Activated CD8-positive, alpha-beta memory T cell treated with anti-CD3 and anti-CD28 coated beads, Interleukin-2, amount 50 U/mL, for 1 hour (primary cell): ENCODE measurements at regions not wholly inside any gene's neighbourhood (a gene's known extent, or its start where the extent isn't known, plus 50 kb on each side); places are given as distances from the start of the nearest gene placed in this dataset.

Experiments used
- DNase-seq: peaks from one replicate; pipeline ENCODE4 v3.0.0-alpha.2; 2020; ENCODE audit errors: extremely low read depth

DNA sequence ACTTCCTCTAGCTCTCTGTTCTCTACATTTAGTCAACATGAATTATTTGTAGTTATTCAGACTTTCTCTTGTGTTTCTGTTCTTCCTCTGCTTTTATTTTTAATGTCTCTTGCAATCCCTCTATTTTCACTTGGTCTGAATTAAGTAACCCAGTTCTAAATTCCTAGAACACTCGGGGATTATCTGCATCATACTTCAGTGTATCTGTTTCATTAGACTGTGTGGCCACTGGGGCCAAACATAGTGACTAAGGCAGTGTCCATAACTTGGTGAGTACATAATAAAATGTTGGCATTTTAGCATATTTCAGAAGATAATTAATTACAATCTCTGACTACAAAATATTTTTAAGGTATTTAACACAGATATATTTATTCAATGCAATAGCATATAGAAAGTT is 1087.2 kb upstream of the B3GALT2 start:
- DNase-seq: no peak

DNA sequence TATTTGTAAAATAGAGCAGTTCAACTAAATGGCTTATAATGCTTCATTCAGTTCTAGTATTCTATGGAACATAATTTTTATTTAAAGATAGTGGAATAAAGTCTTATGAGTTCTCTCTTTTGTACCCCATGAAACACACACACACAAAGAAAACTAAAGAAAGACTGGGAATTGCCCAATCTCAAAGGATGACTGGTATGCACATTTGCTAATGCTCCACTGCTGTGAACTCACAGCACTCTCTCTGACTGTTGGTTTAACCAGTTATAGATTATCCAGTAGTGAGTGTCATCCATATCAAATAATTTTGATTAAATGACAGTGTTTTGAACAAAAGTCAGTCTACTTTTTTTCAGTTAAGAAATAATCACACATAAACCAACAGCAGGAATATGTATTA is 1082.4 kb upstream of the B3GALT2 start:
- no peak for DNase-seq

DNA sequence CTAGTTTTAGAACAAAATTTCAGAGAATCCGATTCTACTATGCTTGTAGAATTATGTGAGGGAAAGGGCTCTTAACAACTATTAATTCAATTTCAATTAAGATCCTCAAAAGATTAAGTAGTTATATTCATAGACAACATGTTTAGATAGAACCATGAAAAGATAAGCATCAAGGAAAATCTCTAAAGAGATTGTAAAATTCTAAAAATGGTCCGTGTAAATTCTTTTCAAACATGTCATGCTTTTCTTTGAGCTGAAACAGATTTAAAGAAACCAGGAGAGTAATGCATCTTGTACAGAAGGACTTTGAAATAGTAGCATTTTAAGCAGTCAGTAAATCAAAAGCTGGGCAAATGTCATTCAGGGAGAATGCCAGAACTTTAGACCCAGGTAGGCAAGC is 1080.6 kb upstream of the B3GALT2 start:
- no peak for DNase-seq

DNA sequence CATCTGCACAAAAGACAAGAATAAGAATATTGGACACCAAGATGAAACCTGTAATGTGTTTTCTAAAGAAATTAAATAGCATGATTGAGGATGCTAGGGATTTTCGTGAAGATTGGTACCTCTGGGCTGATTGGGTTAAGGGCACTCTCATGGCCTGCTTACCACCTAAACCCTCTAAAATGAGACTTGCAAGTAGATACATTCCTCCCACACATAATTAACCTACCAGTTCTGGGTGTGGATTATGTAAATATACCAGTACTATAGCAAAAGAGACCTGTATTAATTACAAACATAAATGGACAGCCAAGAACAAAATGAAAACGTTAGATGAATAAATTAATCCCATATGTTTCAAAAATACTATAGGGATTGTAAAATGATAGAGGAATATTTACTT is 1069.6 kb upstream of the B3GALT2 start:
- no peak for DNase-seq

DNA sequence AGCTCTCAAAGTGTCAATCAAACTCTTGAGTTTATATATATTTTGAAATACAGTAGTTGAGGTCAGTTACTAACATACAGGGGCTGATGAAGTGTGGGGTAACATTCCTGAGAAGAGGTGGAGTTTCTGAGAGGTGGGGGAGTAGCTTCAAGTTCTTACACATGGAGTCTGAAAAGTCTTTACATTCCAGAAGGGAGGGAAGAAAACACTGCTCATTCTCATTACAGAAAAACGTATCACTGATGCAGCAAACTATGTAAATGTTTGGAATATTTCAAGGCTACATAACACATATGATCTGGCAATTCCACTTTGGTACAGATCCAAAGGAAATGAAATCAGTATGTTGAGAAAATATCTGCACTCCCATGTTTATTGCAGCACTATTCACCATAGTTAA is 1065.8 kb upstream of the B3GALT2 start:
- no peak for DNase-seq

DNA sequence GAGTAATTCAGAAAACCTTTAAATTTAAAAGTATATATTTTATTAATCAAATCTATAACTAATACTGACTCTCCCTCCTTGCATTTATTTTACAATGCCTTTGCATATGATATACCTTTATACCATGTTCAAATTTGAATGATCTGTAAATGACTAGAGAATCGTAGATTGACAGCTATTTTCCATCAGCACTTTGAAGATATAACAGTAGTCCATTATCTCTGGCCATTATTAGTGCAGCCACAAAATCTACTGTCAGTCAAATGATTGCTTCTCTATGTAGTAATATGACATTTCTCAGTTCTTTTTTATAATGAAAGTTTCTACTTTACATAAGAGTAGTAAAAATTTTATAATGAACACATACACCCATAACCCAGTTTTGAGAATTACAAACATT is 1054.8 kb upstream of the B3GALT2 start:
- DNase-seq: no peak

DNA sequence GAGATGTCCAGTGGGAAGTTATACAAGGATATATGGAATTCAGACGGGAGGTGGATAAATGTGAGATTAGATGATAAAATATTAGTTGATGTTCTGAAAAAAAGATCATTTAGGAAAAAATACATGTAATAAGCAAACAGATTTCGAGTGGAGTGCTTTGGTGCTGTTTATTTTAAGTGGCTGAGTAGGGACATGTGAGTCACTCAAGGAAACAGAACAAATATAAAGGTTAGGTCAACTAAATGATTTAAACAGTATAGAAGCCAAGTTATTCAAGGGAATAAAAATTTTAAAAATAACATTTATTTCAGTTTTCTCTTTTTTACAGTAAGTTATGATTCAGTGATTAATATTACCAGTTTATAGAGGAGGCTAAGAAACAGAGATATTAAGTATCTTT is 1046.7 kb upstream of the B3GALT2 start:
- no peak for DNase-seq

DNA sequence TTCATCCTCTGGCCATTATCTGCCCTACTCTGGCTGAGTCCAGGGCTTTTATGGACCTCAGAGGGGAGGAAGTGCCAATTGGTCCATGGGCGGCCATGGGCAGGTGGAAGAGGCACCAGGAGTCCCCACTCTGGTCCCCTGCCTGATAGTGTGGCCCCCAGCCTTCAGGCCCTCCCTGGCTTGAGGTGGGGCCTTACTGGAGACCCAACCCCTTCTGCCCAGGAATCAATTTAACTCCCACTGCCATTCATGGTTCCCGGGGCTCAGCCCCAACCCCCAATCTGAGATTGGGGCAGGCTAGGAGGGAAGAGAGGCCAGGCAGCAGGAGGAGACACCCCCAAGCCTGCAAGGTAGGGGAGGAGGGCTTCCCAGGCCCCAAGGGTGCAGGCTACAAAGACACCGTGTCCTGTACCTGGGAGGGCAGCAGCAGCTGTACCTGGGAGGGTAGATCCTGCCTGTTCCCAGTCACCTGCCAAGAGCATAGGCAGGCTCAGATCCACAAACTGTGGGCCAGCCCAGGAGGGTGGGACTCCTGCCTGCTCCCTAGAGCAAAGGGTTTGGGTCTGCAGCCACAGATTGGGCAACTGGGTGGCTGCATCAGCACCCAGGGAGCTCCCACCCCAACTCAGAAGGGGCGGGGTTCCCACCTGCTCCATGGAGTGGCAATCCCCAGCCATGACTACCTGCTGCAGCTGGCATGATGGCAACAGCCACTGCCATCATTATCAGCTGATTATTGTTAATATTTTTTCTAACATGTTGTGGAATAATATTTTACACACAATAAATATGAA is 1044.1 kb upstream of the B3GALT2 start:
- DNase-seq: no peak

DNA sequence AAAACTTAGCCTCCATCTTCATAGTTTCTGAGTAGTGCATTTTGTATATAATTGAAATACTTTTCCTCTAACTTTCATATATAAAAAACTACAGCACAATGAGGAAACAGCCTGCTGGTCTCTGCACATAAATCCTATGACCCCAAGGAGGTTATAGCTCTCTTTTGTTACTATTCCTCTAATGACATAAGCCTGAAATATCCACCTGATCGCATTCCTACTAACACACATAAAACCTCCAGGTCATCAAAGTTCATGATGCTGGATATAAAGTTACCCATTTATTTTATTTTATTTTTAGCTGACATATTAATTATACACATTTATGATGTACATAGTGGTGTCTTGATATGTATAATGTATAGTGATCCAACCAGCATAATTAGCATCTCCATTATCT is 1042.0 kb upstream of the B3GALT2 start:
- no peak for DNase-seq

DNA sequence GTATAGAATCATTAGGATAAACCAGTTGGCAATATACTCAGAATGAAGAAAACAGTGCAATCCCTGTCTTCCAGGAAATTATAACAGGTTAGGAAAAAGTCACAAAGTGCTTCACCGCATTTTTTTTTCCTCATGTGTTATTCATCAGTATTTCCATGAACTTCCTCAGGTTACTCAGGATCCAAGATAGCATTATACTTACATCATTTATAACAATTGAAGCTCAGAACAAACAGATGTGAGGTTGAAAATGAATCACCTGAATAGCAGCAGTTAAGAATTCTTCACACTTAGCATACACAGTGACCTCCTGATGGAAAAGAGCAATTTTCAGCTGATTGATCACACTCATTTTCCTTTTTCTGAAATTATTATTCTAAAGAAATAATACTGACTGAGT is 1040.7 kb upstream of the B3GALT2 start:
- DNase-seq: no peak

DNA sequence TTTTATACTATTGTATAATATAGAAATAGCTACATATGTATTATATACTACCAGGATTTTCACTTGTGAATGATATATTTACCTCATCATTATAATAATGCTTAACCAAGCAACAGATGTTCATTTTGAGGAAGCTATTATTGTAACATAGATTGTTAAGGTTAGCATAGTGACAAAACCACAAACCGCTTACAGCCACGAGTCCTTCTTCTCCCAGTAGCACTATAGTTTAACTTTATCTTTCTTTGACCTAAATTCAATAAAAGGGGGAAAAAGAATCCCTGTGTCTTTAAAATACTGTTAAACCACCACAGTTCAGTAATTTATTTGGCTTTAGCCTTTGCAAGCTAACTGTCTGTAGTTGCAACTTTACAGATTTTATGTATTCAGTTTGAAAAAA is 1039.4 kb upstream of the B3GALT2 start:
- DNase-seq: no peak

DNA sequence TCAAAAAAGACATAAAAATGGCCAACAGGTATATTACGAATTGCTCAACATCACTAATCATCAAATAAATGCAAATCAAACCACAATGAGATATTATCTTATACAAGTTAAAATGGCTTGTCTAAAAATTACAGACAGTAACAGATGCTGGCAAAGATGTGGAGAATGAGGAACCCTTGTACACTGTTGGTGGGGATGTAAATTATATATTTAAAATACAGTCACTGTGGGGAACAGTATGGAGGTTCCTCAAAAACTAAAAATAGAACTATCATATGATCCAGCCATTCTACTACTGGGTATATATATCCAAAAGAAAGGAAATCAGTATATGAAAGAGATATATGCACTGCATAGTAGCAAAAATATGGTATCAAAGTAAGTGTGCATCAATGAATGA is 1037.2 kb upstream of the B3GALT2 start:
- DNase-seq: no peak

DNA sequence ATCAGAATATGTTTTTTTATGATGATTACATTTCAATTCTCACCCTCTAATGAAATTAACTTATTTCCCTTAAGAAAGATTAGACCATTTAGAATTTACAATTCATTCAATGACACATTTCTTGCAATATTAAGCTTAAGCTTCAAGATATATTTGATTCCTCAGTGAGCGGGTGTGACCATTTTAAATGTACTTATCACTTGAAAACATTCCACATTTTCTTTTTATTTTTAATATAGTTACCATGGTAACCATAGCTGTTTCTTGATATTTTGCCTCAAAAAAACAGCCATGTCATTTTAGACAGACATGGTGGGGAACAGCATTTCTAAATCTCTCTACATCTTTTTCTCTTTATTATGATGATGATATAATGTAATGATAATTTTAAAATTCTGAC is 1029.0 kb upstream of the B3GALT2 start:
- no peak for DNase-seq

DNA sequence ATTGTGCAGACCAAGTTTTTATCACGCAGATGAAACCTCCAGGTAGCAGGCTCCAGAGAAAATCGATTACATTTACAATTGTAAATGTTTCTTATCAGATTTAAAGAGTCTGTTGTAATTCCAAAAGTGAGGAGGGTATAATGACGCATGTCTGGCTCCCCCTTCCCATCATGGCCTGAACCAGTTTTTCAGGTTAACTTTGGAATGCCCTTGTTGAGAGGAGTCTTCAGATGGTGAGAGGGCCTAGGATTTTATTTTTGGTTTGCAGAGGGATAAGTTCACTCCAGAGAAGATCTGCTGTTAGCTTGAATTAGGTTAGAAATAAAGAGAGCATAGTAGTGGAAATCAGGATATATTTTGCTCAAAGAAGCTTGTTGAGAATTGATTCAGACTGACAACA is 1028.3 kb upstream of the B3GALT2 start:
- DNase-seq: no peak

DNA sequence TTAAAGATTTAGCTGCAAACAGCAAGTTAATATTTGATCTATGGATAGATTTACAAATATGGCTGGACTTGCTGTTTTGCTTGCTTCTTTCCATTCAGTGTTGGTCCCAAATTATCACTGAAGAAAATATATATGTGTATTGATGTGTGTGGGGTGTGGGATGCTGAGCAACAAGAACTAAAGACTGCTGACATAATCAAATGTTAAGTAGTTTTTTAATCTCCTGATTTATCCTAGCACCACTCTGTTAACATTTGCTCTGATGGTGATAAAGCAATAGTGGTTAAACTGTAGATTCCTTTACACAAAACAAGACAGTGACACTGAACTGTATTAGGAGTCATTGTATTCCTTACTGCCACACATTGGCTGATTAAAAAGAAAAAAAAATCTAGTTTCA is 1023.5 kb upstream of the B3GALT2 start:
- DNase-seq: no peak

DNA sequence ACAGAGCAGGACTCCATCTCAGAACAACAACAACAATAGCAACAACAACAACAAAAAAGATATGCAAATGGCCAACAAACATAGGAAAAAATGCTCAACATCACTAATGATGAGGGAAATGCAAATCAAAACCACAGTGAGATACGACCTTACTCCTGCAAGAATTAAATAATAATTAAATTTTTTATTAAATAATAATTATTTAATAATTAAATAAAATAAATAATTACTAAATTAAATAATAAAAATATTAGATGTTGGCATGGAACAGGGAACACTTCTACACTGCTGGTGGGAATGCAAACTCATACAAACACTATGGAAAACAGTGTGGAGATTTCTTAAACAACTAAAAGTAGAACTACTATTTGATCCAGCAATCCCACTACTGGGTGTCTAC is 1022.3 kb upstream of the B3GALT2 start:
- no peak for DNase-seq

DNA sequence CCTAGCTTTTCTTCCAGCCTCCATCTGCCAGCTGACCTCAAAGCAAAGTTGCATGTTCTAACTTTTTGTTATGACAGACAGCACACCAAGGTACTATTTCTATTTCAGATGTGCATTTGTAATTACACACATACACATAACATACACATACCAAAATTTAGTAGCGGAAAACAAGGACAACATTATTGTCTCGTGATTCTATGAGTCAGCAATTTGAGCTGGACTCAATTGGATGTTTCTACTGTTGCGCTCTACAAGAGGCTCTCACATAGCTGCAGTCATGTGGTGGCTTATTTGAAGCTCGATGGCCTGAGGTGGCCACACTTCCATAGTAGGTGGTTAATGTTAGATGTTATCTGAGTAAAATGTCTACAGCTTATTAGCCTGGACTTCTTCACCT is 1010.1 kb upstream of the B3GALT2 start:
- no peak for DNase-seq

DNA sequence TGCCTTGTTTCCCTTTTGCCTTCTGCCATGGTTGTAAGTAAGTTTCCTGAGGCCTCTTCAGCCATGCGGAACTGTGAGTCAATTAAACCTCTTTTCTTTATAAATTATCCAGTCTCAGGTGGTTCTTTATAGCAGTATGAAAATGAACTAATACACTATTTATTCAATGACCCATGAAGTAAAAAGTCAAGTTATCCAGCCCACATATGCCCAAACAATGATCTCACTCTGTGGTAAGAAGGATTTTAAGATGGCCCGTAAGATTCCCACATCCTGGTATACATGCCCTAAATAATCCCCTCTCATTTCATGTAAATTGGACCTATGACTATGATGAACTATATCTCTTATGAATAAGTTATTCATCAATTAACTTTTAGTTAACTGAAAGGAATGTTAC is 1008.3 kb upstream of the B3GALT2 start:
- DNase-seq: no peak

DNA sequence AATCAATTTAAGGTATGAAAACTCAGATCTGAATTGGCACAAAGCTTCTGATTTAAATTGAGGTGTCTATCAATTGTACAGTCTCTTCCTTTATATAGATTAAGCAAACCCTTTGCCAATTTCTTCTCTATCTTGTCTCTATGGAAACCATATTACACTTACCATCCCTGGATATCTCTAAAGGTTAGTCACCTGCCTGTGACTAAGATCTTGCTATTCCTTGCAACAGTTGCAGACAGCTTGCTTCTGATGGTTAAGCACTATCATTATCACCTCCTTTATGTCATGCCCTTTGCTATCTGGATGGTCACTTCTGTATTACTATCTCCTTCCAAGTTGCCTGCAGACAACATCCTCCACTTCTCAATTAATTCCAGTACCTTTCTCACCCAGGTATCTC is 998.6 kb upstream of the B3GALT2 start:
- DNase-seq: no peak

DNA sequence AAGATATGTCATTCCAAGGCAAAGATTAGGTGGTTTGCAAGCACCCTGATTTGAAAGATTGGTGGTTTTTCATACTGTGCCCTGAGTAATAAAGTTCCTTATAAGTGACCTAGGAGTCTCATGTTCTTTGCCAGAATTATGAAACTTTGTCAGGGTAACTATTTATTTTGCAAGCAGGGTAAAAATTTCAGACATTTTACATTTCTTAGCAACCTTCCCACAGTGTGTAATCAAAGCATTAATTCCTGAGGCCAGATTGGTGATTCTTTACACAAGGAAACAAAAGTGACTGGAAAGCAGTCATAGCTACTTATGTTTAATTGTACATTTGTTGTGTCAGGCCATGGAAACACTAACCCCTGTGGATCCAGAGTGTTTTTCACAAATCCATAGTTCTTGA is 998.0 kb upstream of the B3GALT2 start:
- DNase-seq: no peak

DNA sequence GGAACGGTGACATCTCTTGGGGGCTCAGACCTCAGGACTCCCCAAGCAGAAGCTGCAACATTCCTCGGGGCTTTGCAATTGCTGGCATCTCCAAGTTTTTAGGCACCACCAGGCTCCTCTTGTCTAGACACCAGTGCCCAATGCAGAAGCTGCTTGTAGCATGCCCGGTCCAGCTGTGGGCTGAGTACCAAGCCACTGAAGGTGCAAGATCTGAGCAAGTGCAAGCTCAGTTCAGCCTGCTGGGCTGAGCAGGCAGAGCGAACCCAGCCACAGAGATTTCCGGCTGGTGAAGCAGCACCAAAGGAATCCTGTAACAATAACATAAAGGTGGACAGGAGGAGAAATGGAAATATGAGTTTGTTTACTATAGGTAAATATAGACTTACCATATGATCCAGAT is 995.4 kb upstream of the B3GALT2 start:
- no peak for DNase-seq

DNA sequence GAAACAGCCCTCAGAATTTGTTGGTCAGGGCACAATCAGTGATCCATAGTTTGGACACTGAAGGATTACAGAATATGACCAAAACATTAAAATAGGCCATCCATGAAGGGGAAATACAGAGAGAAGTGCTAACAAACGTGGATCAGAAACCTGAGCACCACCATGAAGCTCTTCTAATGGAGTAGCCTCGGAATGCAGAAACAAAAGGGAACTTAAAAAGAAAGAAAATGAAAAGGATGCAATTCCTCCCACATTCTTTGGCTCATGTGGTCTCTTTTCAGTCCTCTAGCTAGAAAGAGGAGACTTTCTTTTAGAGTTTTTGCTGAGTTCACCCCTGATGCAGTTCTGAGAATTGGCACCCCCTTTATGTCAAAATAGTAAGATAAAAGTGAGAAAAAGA is 989.8 kb upstream of the B3GALT2 start:
- DNase-seq: no peak

DNA sequence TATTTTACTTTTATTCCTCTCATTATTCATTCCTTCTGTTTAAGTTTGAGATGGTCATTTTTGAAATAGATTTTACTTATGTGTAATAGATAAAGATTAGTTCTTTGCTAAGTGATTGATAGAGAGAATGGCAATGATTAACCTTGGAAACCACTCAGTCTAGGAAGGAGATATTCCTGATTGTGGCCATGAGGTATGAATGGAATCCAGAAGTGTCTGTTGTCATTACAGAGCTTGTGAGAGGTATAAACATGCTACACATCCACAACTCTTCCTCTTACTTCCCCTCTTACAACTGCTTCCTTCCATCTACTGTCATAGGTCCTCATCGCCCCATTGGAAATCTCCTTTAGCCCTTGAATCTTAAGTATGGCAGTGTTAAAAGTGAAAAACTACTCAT is 988.8 kb upstream of the B3GALT2 start:
- no peak for DNase-seq

DNA sequence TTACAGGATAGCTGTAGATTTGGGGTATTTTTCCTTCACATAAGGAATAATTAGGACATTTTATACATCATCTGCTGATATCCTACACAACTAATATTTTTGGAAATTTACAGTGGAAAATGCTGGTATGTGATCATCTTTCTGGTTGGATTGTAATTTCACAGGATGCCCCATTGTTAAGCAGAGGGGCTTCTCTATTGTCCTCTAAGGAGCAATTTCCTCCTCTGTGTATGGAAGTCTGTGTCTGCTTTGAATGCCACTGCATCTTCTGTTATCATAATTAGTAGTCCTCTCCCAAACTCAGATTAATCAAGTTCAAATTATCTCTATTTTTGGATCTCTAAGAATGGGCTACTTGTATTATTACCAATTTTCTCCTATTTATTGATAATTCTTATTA is 988.1 kb upstream of the B3GALT2 start:
- DNase-seq: no peak
